ENCODE measurements at regions not wholly inside any gene's neighbourhood (a gene's known extent, or its start where the extent isn't known, plus 50 kb on each side); places are given as distances from the start of the nearest gene placed in this dataset.

DNA sequence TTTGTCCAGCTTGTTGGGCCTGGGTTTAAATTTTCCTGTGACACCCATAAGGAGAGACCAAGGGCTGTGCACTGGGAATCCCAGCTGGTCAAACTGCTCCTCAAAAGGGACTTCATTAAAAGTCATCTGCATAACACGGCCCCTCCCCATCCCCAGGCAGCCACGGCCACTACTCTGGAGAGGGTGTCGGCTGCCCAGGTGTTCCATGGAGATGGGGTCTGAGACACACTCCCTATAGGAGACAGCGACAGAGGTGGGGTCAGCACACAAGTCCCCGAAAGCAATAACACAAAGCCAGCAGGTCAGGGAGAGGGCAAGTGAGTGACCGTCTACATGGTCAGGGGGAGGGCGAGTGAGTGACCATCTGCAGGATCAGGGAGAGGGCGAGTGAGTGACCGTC, 75.6 kb upstream of the BCL11B start:
- peak; percentile 36 for DNase-seq (ENCODE audit: low spot score)

DNA sequence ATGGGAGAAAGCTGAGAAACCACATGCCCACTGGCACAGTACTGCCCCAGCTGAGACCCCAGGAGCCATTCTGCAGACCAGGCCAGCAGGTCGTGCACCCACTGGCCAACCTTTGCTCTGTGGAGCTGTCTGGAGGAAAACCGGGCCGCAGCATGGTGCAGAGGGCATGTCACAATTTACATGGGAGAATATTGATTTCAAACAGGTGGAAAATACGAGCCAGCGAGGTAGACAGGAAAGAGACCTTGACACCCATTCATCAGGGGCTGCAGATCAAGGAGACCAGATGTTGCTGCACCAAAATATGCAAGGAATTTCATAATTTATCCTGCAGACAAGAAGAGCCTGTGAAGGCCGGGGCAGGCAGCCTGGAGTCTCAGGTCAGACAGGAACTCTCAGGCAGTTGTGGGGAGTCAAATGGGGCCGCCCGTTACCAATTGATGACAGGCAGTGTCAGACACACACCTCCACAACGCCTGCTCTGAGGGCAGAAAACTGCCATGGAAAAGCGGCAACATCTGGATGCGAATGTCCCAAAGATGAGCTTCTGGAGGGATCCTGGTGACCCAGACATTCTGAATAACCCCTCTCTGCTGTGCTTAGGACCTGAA, 74.6 kb upstream of the BCL11B start:
- DNase-seq (ENCODE audit: low spot score), result no peak

- no peak for DNase-seq (ENCODE audit: low spot score)
Observed at GRCh38 chr14:99345472-99345871, 73.5 kb upstream of the BCL11B start.

DNA sequence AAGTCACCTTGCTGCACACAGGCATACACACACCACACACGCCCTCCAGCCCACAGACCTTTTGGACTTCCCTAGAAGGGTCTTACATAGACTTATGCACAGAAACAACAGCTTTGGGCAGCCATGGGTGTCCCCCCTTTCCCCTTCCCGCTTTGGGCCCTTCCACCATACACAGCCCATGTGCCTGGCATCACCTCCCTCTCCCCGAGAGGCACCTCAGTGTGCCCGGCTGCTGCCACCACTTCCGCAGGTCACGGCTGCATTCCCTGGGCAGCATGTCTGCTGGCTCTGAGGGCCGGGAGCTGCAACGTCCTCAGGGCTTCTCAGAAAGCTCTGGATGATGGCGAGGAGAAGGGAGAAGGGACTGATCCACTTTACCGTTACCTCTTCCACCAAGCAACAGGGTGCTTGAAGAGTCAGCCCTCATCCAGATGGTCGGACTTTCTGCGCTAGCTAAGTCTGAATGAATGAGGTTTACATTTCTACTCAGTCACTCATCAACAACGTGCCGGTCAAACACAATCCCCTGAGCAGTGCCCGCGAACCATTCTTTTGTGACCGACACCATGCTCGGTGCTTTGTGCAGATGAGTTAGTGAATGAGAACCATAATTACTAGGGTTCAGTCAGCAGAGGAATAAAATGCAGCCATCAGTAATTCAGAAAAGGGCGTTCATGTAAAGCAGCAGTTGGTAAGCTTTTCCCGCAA, 72.2 kb upstream of the BCL11B start:
- DNase-seq (ENCODE audit: low spot score), result no peak

DNA sequence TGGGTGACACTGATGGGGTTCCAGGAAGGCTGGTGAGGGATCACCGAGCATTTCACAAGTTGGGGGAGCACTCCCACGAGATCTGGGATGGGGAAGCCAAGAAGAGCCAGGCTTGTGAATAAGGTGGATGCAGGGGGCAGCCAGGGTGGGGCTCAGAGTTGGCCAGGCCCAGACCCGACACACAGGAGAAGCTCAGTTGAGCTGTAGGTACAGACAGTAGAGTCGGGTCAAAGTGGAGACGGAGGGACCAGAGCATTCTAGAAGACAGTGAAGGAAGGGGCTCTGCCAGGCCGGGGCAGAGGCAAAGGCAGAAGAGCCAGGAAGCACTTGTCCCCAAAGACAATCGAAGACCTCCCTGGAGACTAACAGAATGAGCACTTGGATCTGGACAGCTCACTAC, 70.9 kb upstream of the BCL11B start:
- DNase-seq (ENCODE audit: low spot score), result no peak

GRCh38 chr14:99342204-99342603, 70.2 kb upstream of the BCL11B start:
- DNase-seq (ENCODE audit: low spot score), result no peak

DNA sequence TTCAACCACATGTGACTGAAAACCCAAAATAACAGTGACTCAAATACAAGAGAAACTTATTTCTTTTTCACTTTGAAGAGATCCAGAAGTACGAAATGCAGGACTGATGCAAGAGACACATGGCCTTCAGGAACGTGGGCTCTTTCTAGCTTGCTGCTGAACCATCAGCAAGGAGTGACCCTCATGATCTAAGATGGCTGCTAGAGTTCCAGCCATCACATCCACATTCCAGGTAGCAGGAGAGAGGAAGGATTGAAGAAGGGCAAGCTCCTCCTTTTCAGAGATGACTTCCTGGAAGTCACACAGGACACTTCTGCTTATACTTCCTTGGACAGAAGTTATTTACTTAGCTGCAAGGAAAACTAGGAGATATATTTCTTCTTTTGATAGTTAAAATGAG, 67.6 kb upstream of the BCL11B start:
- no peak for DNase-seq (ENCODE audit: low spot score)

DNA sequence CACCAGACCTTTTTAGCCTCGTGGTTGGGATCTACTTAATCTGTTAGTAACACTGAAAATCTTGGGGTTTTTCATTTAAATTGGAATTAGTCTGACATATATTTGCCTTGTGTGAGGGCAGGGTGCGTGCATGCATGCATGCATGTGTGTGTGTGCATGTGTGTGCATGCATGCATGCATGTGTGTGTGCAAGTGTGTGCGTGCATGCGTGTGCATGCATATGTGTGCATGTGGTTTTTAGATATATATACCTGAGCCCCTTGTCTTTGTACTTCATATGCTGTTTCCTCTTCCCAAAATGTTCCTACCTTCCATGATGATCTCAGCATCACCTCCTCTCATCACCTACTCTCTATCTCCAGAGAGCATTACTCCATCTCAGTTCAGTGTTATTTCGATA, 66.3 kb upstream of the BCL11B start:
- no peak for DNase-seq (ENCODE audit: low spot score)

DNA sequence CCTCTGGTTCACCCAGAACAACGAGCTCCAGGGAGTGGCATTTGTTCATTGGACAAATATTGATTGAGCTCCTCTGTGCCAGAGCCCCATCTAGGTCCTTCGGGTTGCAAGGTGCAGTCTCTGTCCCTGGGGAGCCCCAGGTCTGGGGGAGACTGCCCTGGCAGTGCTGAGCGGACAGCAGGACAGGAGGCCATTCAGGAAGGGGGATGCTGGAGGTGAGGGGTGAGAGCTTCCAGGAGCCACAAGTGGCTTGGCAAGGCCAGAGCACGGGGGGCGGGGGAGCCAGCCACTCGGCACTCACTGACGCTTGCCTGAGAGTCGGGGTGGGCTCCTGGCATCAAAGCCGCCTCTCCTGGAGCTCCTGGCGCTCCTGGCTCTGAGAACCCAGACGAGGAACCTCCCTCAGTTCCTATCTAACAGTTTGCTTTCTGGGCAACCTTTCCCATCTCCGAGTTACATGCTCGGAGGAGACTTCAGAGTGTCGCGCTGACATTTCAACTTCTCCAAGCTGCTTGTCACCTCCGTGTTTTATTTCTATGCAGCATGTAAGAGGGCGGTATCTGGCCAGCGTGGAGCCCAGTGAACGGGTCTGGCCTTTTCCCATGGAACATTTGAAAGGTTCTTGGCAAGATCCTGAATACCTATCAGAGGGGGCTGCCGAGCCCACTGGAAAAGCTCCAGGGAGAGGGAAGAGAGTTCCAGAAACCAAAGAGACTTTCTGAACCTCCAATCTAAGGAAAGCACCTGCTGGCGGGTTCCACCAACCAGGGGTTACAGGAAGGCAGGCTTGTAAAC, 62.0 kb upstream of the BCL11B start:
- DNase-seq (ENCODE audit: low spot score), result no peak

- DNase-seq (ENCODE audit: low spot score), result no peak
Observed at GRCh38 chr14:99333214-99333613, 61.2 kb upstream of the BCL11B start.

DNA sequence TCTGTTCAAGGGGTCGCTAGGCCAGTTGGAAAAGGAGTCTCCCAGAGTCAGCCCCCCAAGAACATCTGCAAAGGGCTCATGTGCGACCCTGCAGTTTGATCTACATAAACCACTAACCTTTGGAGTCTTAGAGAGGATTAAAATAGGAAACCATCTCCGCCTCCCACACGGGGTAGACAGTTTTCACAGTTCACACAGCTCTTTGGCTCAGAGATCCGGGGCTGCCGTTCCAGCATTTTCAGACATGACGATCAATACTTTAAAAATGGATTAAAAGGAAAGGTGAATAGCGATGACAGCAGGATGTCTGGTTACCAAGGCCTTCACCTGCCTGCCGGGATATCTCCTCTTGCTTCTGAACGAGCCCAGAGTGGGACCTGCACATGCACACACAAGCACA, 59.8 kb upstream of the BCL11B start:
- no peak for DNase-seq (ENCODE audit: low spot score)

DNA sequence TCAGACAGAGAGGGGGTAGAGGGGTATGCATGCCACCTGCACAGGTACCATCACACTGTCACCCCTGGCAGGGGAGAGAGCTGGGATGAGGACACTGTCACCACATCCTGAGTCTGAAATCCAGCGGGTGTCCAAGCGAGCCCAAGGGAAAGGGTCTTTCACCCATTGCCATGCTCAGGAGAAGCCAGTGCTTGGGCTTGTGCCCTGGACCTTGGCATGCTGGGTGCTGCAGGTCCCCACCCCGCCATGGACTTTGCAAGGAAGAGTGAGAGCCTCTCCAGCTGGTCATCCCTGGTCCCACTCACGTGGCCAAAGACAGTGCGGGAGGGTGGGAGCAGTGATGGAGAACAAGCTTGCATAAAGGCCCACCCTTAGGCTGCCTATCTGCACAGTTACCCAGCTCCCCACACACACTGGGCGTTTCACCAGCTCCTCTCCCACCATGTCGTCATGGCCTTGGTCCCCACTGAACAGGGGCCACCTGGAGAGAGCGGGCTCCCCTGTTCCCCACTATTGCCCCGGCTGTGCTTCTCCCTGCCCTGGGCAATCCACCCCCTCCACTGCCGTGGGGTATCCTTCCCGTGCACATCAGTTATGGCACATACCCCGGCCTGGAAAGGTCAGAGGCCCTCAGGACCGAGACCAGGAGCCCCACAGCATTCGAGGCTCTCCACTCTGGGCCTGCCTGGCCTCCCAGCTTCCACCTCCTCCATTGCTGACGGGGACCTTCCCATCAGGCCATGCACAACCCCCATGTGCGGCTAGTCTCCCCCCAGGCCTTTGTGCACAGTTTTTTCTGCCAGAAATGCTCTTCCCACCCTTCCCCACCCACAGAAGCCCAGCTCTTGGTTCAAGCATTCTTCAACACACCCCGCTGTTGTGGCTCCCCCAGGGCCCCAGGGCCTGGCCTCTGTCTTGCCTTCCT, 58.6 kb upstream of the BCL11B start:
- DNase-seq (ENCODE audit: low spot score), result no peak

DNA sequence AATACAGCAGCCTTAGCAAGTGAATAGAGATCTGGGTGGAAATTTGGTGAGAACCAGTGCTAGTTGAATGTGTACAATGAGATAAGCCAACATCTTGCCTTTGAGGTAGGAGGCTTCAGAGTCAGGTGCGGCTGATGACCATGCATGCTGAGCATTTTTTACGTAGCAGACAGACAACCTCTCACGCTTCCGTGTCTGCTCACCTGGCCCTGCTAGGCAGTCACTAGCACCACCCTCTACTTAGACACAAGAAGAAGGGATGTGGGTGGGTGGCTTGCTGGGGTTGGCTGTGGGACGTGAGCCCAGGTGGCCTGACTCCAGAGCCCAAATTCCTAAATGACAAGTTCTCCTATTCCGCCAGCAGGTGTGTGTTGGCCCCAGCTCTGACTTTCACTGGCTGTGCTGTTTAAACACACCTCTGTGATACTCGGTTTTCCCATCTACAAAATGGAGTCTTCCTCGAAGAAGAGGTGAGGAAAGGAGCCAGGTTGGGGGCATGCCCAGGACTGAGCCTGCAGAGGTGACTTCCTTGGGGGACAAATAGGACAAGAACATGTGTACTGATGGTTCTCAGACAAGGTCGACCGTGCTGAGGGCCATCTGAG, 57.8 kb upstream of the BCL11B start:
- DNase-seq (ENCODE audit: low spot score), result no peak

DNA sequence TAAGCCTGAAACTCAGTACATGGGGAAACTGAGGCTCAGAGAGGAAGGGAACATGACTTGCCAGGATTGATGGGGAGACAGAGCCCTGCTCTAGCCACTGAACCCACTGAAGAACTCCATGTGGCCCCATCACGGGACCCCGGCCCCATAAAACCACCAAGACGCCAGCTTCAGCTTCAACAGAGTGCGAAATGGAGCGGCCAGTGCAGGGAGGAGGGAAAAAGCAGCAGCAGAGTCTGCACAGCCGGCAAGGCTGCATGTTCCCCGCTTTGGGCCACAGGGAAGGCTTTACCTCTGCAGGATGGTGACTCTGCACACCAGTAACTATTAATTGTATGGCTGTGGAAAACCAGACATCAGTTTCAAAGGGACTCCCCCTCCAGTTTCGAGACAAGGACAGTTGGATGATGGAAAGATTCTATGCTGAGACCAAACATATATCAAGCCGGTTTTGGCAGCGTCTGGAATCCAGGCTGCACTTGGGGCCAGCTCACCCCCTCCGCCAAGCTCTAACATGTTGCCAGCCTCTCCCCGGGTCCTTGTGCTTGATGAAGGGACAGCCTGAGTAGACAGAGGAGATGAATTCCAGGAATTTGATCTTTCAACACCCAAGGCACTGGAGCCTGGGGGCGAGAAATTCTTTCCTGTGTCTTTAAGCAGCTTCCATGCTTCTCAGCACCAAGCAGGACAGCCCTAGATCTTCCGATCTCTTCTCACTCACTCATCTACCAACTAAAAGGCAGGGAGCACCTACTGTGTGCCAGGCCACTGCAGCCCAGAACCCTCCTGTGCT, 55.7 kb upstream of the BCL11B start:
- DNase-seq (ENCODE audit: low spot score), result peak; percentile 30

DNA sequence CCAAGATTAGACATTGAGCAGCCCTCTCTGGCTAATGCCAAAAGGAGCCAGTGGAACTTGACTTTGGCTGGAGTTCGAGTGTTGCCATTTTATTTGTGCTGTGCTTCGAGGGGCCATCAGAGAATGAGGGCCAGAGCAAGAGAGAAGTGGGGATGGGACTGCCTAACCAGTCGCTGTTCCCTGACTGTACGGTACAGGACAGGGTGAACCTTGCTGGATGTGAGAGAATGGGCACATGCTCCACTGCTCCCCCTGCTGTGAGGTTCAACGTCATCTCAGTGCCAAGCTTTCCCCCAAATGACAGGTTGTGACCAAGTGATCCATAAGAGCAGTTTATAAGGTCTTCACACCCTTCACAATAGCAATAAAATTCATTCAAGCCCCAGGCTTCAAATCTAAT, 55.1 kb upstream of the BCL11B start:
- no peak for DNase-seq (ENCODE audit: low spot score)

GRCh38 chr14:99326041-99326710, 54.2 kb upstream of the BCL11B start:
- DNase-seq (ENCODE audit: low spot score), result no peak

DNA sequence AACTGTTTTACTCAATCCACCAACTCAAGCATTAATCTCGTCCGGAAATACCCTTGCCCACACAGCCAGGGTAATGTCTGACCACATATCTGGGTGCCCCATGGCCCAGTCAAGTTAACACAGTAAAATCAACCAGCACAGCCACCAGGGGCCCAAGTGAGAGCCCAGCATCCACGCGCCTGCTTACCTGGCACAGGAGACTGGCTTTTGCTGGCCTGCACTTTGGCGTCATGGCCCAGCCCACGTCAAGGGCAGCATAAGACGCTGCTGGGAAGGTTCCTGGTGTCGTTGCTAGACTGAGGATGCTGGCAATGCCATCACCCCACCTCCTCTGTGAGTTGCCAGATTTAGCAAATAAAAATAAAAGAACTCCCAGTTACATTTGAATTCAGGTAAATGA, 53.6 kb upstream of the BCL11B start:
- DNase-seq (ENCODE audit: low spot score), result no peak

- DNase-seq (ENCODE audit: low spot score), result peak; percentile 20
Observed at GRCh38 chr14:99325016-99325415, 53.0 kb upstream of the BCL11B start.

- DNase-seq (ENCODE audit: low spot score), result no peak
Observed at GRCh38 chr14:99324291-99324690, 52.3 kb upstream of the BCL11B start.

GRCh38 chr14:99323603-99324185, 51.7 kb upstream of the BCL11B start:
- peak; percentile 24 for DNase-seq (ENCODE audit: low spot score)
